ENCODE measurements at regions not wholly inside any gene's neighbourhood (a gene's known extent, or its start where the extent isn't known, plus 50 kb on each side); places are given as distances from the start of the nearest gene placed in this dataset.

- Histone ChIP-seq H3K4me2 (ENCODE audit: insufficient read depth, low read length, poor library complexity, severe bottlenecking) (no peak overlapping the region), H3K14ac (ENCODE audit: low read length) (no peak overlapping the region), H2BK15ac (ENCODE audit: low read length) (no peak overlapping the region), H2BK5ac (ENCODE audit: low read length) (no peak overlapping the region), H3K4me1 (ENCODE audit: control insufficient read depth in 2 of 2, insufficient read depth in 1 of 2, low read depth in 1 of 2, low read length in 2 of 2) (peaks cover 0 to 9% of the 10 kb centered on the region in 2 donors), H2BK12ac (ENCODE audit: low read length) (no peak overlapping the region), H2AFZ (ENCODE audit: low read length) (peak overlapping the region; percentile 21), H3K27me3 (ENCODE audit: control insufficient read depth in 3 of 3, insufficient read depth in 3 of 3, low read depth in 1 of 3, low read length in 3 of 3) (peaks cover 0 to 22% (median 0%) of the 10 kb centered on the region in 3 experiments), H3K27ac (replicated peaks; ENCODE audit: low read length) (no peak overlapping the region), H3K9ac (ENCODE audit: low read depth, low read length, poor library complexity) (no peak overlapping the region), H2BK120ac (ENCODE audit: low read depth, low read length) (no peak overlapping the region), H3K79me1 (ENCODE audit: low read depth, low read length) (no peaks in the 10 kb centered on the region), H3K4ac (ENCODE audit: low read length) (peak overlapping the region; percentile 5), H4K8ac (ENCODE audit: low read depth, low read length) (no peak overlapping the region), H3K4me3 (ENCODE audit: low read length in 2 of 2) (no peak overlapping the region), H3K23ac (ENCODE audit: low read depth, low read length, poor library complexity) (peak overlapping the region; percentile 75), H3K36me3 (replicated peaks in 1 of 2; ENCODE audit: control insufficient read depth in 2 of 2, insufficient read depth in 2 of 2, low read length in 2 of 2) (no peaks in the 10 kb centered on the region), H3K9me3 (replicated peaks in 1 of 2; ENCODE audit: control insufficient read depth in 2 of 2, insufficient read depth in 1 of 2, low read depth in 1 of 2, low read length in 2 of 2) (no peaks in the 10 kb centered on the region), H2AK5ac (ENCODE audit: low read depth, low read length) (peak overlapping the region; percentile 5), H3K18ac (ENCODE audit: low read length) (peak overlapping the region; percentile 33), H4K91ac (ENCODE audit: low read depth, low read length, poor library complexity) (no peak overlapping the region)
- WGBS, 2 donors (ENCODE audit: extremely low coverage in 2 of 2, insufficient read length in 2 of 2, insufficient replicate concordance in 1 of 2), result no CpG with 5 or more reads among the region's 38 CpGs
- no peak for DNase-seq (ENCODE audit: low spot score)
These were observed 300.1 kb downstream of the FOXL1 start for GRCh38 chr16:86878236-86879080.

GRCh38 chr16:86879268-86879667, 300.9 kb downstream of the FOXL1 start:
- Histone ChIP-seq H2BK5ac (ENCODE audit: low read length) (no peak overlapping the region), H2AFZ (ENCODE audit: low read length) (no peak overlapping the region), H2AK5ac (ENCODE audit: low read depth, low read length) (peak overlapping the region; percentile 5), H3K14ac (ENCODE audit: low read length) (peak overlapping the region; percentile 6), H3K79me1 (ENCODE audit: low read depth, low read length) (no peaks in the 10 kb centered on the region), H2BK120ac (ENCODE audit: low read depth, low read length) (no peak overlapping the region), H3K4me3 (ENCODE audit: low read length in 2 of 2) (no peak overlapping the region), H3K4me1 (ENCODE audit: control insufficient read depth in 2 of 2, insufficient read depth in 1 of 2, low read depth in 1 of 2, low read length in 2 of 2) (peaks cover 0 to 14% of the 10 kb centered on the region in 2 donors), H3K23ac (ENCODE audit: low read depth, low read length, poor library complexity) (peak overlapping the region; percentile 20), H3K27ac (replicated peaks; ENCODE audit: low read length) (no peak overlapping the region), H3K9ac (ENCODE audit: low read depth, low read length, poor library complexity) (peak overlapping the region; percentile 18), H4K8ac (ENCODE audit: low read depth, low read length) (no peak overlapping the region), H3K4ac (ENCODE audit: low read length) (no peak overlapping the region), H3K18ac (ENCODE audit: low read length) (peak overlapping the region; percentile 68), H3K36me3 (replicated peaks in 1 of 2; ENCODE audit: control insufficient read depth in 2 of 2, insufficient read depth in 2 of 2, low read length in 2 of 2) (no peaks in the 10 kb centered on the region), H3K4me2 (ENCODE audit: insufficient read depth, low read length, poor library complexity, severe bottlenecking) (no peak overlapping the region), H4K91ac (ENCODE audit: low read depth, low read length, poor library complexity) (peak overlapping the region; percentile 34), H3K27me3 (ENCODE audit: control insufficient read depth in 3 of 3, insufficient read depth in 3 of 3, low read depth in 1 of 3, low read length in 3 of 3) (peaks cover 0 to 26% (median 0%) of the 10 kb centered on the region in 3 experiments), H2BK12ac (ENCODE audit: low read length) (peak overlapping the region; percentile 68), H2BK15ac (ENCODE audit: low read length) (no peak overlapping the region), H3K9me3 (replicated peaks in 1 of 2; ENCODE audit: control insufficient read depth in 2 of 2, insufficient read depth in 1 of 2, low read depth in 1 of 2, low read length in 2 of 2) (no peaks in the 10 kb centered on the region)
- WGBS, 2 donors (ENCODE audit: extremely low coverage in 2 of 2, insufficient read length in 2 of 2, insufficient replicate concordance in 1 of 2), result no CpG with 5 or more reads among the region's 11 CpGs
- DNase-seq (ENCODE audit: low spot score), result no peak

- Histone ChIP-seq H3K9me3 (replicated peaks in 1 of 2; ENCODE audit: control insufficient read depth in 2 of 2, insufficient read depth in 1 of 2, low read depth in 1 of 2, low read length in 2 of 2) (no peaks in the 10 kb centered on the region), H3K23ac (ENCODE audit: low read depth, low read length, poor library complexity) (no peak overlapping the region), H3K9ac (ENCODE audit: low read depth, low read length, poor library complexity) (no peak overlapping the region), H2BK120ac (ENCODE audit: low read depth, low read length) (no peak overlapping the region), H3K4ac (ENCODE audit: low read length) (no peak overlapping the region), H4K8ac (ENCODE audit: low read depth, low read length) (no peak overlapping the region), H3K4me2 (ENCODE audit: insufficient read depth, low read length, poor library complexity, severe bottlenecking) (no peak overlapping the region), H3K79me1 (ENCODE audit: low read depth, low read length) (no peaks in the 10 kb centered on the region), H3K27me3 (ENCODE audit: control insufficient read depth in 3 of 3, insufficient read depth in 3 of 3, low read depth in 1 of 3, low read length in 3 of 3) (peaks cover 0 to 29% (median 0%) of the 10 kb centered on the region in 3 experiments), H3K4me3 (ENCODE audit: low read length in 2 of 2) (no peak overlapping the region), H3K27ac (replicated peaks; ENCODE audit: low read length) (no peak overlapping the region), H2AK5ac (ENCODE audit: low read depth, low read length) (peak overlapping the region; percentile 44), H2BK12ac (ENCODE audit: low read length) (peak overlapping the region; percentile 24), H2BK15ac (ENCODE audit: low read length) (no peak overlapping the region), H3K4me1 (ENCODE audit: control insufficient read depth in 2 of 2, insufficient read depth in 1 of 2, low read depth in 1 of 2, low read length in 2 of 2) (peaks cover 0 to 17% of the 10 kb centered on the region in 2 donors), H3K18ac (ENCODE audit: low read length) (peak overlapping the region; percentile 76), H2BK5ac (ENCODE audit: low read length) (no peak overlapping the region), H3K36me3 (replicated peaks in 1 of 2; ENCODE audit: control insufficient read depth in 2 of 2, insufficient read depth in 2 of 2, low read length in 2 of 2) (no peaks in the 10 kb centered on the region), H2AFZ (ENCODE audit: low read length) (no peak overlapping the region), H3K14ac (ENCODE audit: low read length) (no peak overlapping the region), H4K91ac (ENCODE audit: low read depth, low read length, poor library complexity) (no peak overlapping the region)
- no peak for DNase-seq (ENCODE audit: low spot score)
- no CpG with 5 or more reads among the region's 14 CpGs for WGBS, 2 donors (ENCODE audit: extremely low coverage in 2 of 2, insufficient read length in 2 of 2, insufficient replicate concordance in 1 of 2)
These were observed 302.2 kb downstream of the FOXL1 start for GRCh38 chr16:86880316-86881117.

GRCh38 chr16:86881118-86881510, 302.8 kb downstream of the FOXL1 start:
- H3K18ac ChIP-seq (ENCODE audit: low read length), result peak overlapping the region; percentile 25
- H4K8ac ChIP-seq (ENCODE audit: low read depth, low read length), result no peak overlapping the region
- H2BK5ac ChIP-seq (ENCODE audit: low read length), result no peak overlapping the region
- no peak for DNase-seq (ENCODE audit: low spot score)
- no peaks in the 10 kb centered on the region for H3K36me3 ChIP-seq (replicated peaks in 1 of 2; ENCODE audit: control insufficient read depth in 2 of 2, insufficient read depth in 2 of 2, low read length in 2 of 2)
- no peak overlapping the region for H3K4me3 ChIP-seq (ENCODE audit: low read length in 2 of 2)
- no peak overlapping the region for H2BK12ac ChIP-seq (ENCODE audit: low read length)
- H3K23ac ChIP-seq (ENCODE audit: low read depth, low read length, poor library complexity), result no peak overlapping the region
- no peak overlapping the region for H3K4me2 ChIP-seq (ENCODE audit: insufficient read depth, low read length, poor library complexity, severe bottlenecking)
- H3K4ac ChIP-seq (ENCODE audit: low read length), result peak overlapping the region; percentile 42
- no peak overlapping the region for H4K91ac ChIP-seq (ENCODE audit: low read depth, low read length, poor library complexity)
- H3K4me1 ChIP-seq (ENCODE audit: control insufficient read depth in 2 of 2, insufficient read depth in 1 of 2, low read depth in 1 of 2, low read length in 2 of 2), result peaks cover 0 to 17% of the 10 kb centered on the region in 2 donors
- peaks cover 0 to 29% (median 0%) of the 10 kb centered on the region in 3 experiments for H3K27me3 ChIP-seq (ENCODE audit: control insufficient read depth in 3 of 3, insufficient read depth in 3 of 3, low read depth in 1 of 3, low read length in 3 of 3)
- WGBS, 2 donors (ENCODE audit: extremely low coverage in 2 of 2, insufficient read length in 2 of 2, insufficient replicate concordance in 1 of 2), result no CpG with 5 or more reads among the region's 12 CpGs
- H3K9ac ChIP-seq (ENCODE audit: low read depth, low read length, poor library complexity), result no peak overlapping the region
- no peak overlapping the region for H2BK15ac ChIP-seq (ENCODE audit: low read length)
- no peak overlapping the region for H2AFZ ChIP-seq (ENCODE audit: low read length)
- H2BK120ac ChIP-seq (ENCODE audit: low read depth, low read length), result no peak overlapping the region
- H3K27ac ChIP-seq (replicated peaks; ENCODE audit: low read length), result no peak overlapping the region
- H2AK5ac ChIP-seq (ENCODE audit: low read depth, low read length), result peak overlapping the region; percentile 14
- H3K9me3 ChIP-seq (replicated peaks in 1 of 2; ENCODE audit: control insufficient read depth in 2 of 2, insufficient read depth in 1 of 2, low read depth in 1 of 2, low read length in 2 of 2), result no peaks in the 10 kb centered on the region
- H3K79me1 ChIP-seq (ENCODE audit: low read depth, low read length), result no peaks in the 10 kb centered on the region
- H3K14ac ChIP-seq (ENCODE audit: low read length), result no peak overlapping the region
